T1000 (cell line): ENCODE measurements at regions not wholly inside any gene's neighbourhood (a gene's known extent, or its start where the extent isn't known, plus 50 kb on each side); places are given as distances from the start of the nearest gene placed in this dataset.
"Not testable (repeated sequence)": the region's sequence is repeated elsewhere in the genome, so short reads cannot be mapped to it uniquely, and the experiment has no call there.

Experiments
- DNase-seq: peaks from one replicate; lab custom pipeline; 2025; ENCODE audit warnings: mixed read lengths; lab: John Stamatoyannopoulos, UW

GRCh38 chr1:90291431-90292216 lies 296.7 kb downstream of the ZNF326 start:
- no peak for DNase-seq

- no peak for DNase-seq
Measured at GRCh38 chr1:90282811-90283210, 287.9 kb downstream of the ZNF326 start.

- DNase-seq, result not testable (repeated sequence)
Measured at GRCh38 chr1:90281886-90282285, 287.0 kb downstream of the ZNF326 start.

GRCh38 chr1:90277270-90277669 lies 282.4 kb downstream of the ZNF326 start:
- no peak for DNase-seq

- DNase-seq, result no peak
Measured at GRCh38 chr1:90274376-90274775, 279.5 kb downstream of the ZNF326 start.

GRCh38 chr1:90273241-90273774 lies 278.4 kb downstream of the ZNF326 start:
- DNase-seq, result no peak

- DNase-seq, result no peak
Measured at GRCh38 chr1:90262791-90263190, 267.9 kb downstream of the ZNF326 start.

DNA sequence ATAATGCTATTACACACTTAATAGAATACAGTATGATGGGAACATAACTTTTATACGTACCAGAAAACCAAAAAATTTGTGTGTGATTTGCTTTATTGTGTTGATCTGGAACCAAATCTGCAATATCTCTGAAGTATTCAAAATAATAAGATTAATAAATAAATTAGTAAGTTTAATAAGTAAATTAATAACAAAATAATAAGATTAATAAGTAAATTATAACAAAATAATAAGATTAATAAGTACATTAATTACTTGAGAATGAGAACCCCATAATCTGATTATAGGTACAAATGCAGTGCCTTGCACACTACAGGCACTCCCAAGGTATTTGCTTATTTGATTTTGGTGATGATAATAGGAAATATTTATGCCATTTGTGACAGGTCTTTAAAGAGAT lies 267.4 kb downstream of the ZNF326 start:
- no peak for DNase-seq

GRCh38 chr1:90246069-90246468 lies 251.2 kb downstream of the ZNF326 start:
- DNase-seq, result no peak

- DNase-seq, result no peak
Measured at GRCh38 chr1:90236493-90236892, 241.6 kb downstream of the ZNF326 start.

DNA sequence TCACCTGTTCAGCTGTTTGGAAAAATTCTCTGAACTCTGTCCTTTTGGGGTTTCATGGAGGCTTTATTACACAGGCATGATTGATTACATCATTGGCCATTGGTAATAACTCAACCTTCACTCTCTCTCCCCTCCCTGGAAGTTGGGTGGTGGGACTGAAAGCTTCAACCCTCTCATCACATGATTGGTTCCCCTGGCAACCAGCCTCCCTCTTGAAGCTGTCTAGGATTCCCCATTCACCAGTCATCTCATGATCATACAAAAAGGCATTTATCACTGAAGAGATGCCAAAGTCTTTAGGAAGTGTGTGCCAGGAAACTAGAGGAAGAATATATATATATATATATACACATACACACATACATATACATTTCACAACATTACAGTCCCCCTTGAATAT lies 228.5 kb downstream of the ZNF326 start:
- no peak for DNase-seq

- DNase-seq, result no peak
Measured at GRCh38 chr1:90220941-90221693, 226.2 kb downstream of the ZNF326 start.

DNA sequence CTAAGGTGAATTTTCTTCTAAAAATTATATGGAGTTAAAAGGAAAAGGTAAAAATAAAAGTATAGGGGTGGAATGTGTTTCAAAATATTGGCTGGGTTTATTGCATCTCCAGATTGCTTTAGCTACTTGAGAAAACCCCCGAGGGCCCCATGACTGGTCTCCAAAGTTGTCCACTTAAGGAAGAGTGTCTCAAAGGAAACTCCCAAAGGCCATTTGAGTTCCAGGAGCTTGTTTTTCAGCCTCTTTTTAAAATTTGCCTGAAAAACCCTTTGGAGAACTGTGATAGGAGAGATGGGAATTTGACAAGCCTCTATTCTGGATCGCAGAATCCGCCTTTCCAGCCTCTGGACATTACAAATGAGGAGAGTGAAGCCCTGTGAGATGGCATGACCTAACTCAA lies 225.6 kb downstream of the ZNF326 start:
- DNase-seq, result no peak

- not testable (repeated sequence) for DNase-seq
Measured at GRCh38 chr1:90219166-90219871, 224.4 kb downstream of the ZNF326 start.

GRCh38 chr1:90210633-90211491 lies 216.0 kb downstream of the ZNF326 start:
- DNase-seq, result no peak

DNA sequence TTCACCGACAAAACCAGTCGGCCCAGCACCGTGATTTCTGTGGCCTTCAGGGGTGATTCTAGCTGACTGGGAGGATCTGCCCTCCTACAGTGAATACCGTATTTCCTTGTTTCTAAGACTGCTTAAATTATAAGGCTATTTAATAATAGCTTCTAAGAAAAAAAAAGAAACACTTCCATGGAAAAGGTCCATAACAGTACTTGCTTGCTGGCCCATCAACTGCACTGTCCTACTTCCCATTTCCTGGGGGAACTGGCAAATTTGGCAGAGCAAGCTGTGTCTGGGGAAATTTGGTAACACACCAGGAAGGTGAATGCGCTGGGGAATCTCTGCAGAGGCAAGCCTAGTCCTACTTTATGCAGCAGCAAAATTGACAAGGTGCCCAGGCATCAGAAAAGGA lies 214.0 kb downstream of the ZNF326 start:
- DNase-seq, result no peak

GRCh38 chr1:90206260-90206659 lies 211.3 kb downstream of the ZNF326 start:
- DNase-seq, result no peak

DNA sequence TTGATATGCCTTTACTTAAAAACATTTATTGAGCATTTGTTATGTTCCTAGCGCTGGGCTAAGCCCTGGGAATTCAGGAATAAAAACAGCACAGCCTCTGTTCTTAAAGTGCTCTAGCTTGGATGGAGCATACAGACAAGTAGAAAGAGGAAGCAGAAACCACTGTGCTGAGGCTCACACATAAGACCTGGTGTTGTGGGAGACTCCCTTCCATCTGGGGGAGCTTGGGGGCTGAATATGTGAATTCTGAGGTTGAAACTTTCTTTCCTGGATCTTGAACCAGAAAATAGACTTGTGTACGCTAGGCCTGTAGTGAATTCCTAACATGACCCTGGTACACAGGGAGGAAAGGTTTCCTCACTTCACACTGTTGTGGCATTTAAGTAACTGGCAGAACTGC lies 209.9 kb downstream of the ZNF326 start:
- no peak for DNase-seq

GRCh38 chr1:90204023-90204590 lies 209.2 kb downstream of the ZNF326 start:
- DNase-seq, result no peak

DNA sequence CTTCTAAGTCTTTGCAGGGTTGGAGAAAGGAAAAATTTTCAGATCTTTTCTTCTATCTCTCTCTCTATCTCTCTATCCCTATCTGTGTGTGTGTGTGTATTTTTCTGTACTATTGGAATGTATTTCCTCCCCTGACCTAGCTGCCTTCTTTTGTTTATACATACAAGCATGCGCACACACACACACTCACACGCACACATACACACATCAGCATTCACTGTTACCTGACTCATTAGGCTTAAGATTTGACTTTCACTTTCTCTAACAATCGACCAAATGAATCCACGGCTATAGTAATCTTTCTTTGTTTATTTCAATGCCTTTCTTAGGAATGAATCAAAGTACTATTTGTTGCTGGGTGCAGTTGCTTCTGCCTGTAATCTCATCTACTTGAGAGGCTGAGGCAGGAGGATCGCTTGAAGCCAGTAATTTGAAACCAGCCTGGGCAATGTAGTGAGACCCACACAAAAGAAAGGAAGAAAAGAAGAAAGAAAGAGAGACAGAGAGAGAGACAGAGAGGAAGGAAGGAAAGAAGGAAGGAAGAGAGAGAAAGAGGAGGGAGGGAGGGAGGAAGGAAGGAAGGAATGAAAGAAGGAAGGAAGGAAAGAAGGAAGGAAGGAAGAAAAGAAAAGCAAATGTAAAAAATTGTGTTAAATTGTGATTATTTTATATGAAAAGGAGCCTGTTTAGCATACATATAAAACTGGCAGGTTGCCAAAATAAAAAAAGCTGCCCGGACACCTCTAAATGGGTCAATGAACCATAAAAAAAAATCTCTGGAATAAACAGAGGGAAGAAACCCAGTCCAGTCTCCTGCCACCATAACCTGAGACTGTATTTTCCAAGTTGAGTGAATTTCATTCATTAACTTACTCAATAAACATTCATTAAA lies 206.8 kb downstream of the ZNF326 start:
- DNase-seq, result no peak
